Activated CD4-positive, CD25-positive, alpha-beta regulatory T cell treated with anti-CD3 and anti-CD28 coated beads, Interleukin-2, amount 50 U/mL, for 72 hours (primary cell): ENCODE measurements at regions not wholly inside any gene's neighbourhood (a gene's known extent, or its start where the extent isn't known, plus 50 kb on each side); places are given as distances from the start of the nearest gene placed in this dataset.

Experiments used
- DNase-seq: peaks from one replicate; pipeline ENCODE4 v3.0.0; 2021

DNA sequence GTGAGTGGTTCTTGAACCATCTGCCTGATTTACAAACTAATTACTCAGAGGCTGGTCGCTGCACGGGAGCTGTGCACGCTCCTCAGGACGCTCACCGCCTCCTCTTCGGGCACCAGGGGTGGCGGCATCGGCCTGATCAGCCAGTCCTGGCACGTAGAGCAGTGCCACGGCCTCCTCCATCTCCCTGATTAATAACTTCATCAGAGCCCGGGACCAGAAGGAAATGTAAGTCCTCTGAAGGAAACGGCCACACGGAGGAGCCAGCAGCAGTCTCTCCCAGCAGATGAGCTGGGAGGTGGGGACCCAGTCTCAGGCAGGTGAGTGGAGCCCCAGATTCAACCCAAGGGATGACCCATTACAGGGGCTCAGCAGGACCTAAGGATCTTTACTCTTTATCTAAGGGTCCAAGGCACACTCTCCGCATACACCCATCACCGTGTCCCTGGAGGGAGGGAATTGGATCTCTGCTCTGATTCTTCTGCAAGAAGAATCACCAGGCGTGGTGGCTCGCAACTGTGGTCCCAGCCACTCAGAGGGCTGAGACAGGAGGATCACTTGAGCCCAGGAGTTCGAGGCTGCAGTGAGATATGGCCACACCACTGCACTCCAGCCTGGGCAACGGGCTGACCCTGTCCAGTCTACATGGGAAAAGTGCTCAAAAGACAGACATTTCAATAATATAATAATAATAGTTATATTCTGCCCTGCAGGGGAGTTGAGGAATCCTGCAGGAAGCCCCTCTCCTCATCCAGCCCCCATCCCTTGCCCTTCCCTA, 366.5 kb downstream of the SEC14L1 start:
- no peak for DNase-seq

DNA sequence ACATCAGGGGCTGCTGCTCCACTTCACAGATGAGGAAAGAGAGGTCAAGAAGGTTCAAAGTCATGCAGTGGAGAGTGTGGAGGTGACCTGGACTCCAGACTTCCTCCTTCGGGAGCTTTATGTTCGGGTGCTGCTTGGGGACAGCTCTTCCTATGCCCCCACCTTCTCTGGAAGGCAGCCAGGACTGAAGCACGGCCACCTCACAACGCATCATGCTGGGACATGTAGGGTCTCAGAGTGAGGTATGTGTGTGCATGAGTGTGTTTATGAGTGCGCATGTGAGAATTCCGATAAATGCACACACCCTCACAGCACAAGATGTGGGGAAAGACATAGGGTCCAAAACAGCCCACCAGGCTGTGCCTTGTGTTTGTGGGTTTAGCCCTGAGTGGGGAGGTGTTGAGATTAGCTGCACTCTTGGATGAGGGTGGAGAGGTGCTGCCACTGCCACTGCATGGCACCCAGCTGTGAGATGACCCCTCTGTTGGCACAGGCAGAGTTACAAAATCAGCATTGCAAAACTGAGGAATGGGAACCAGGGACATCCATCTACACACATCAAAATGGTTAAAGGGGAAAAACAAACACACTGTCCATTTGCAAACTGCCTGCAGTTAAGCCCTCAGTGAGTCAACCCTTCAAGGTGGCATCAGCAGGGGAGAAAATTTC, 367.4 kb downstream of the SEC14L1 start:
- DNase-seq: no peak

DNA sequence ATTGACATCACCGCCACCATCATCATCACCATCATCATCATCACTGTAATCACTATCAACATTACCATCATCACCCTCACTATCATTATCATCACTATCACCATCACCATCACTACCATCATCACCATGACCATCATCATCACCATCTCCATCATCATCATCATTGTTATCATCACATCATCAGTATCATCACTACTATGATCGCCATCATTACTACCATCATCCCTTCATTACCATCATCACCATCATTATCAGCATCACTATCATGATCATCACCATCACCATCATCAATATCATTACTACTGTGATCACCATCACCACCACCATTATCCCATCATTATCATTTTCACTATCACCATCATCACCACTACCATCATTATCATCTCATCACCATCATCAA, 368.3 kb downstream of the SEC14L1 start:
- no peak for DNase-seq

DNA sequence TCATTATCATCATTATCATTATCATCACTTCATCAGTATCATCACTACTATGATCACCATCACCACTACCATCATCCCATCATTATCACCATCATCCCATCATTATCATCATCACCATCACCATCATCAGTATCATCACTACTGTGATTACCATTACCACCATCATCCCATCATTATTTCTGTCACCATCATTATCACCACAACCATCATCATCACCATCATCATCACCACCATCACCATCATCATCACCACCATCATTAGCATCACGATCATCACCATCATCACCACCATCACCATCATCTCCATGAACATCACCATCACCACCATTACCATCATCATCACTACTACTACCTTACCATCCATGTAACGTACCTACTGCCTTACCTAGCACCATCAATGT, 368.8 kb downstream of the SEC14L1 start:
- no peak for DNase-seq

DNA sequence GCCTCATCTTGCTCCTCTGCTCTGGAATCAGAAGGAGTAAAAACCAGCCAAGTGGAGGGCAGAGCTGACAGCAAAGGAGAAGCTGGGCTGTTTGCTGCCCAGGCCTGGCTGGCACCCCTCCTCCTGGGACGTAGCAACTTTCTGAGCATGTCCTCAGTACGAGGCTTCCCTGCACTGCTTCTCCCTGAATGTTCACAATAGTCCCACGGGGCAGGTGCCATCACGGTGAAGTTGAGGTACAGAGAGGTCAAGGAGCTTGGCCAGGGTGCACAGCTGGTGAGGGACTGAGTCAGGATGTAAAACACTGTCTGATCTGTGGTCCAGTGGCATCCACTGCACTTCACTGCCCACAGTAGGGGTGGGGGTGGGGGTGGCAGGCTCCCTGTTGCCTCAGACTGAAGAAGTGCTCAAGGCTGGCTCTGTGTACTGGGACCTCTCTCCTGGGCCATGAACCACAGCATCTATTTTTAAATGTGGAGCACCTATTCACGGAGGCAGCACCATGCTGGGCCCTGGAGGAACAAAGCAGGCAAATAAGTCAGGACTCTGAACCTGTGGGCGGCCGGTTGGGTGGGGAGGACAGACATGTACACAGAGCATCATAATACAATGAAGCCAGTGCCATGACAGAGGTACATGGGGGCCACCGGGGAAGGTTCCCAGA, 369.5 kb downstream of the SEC14L1 start:
- DNase-seq: no peak

DNA sequence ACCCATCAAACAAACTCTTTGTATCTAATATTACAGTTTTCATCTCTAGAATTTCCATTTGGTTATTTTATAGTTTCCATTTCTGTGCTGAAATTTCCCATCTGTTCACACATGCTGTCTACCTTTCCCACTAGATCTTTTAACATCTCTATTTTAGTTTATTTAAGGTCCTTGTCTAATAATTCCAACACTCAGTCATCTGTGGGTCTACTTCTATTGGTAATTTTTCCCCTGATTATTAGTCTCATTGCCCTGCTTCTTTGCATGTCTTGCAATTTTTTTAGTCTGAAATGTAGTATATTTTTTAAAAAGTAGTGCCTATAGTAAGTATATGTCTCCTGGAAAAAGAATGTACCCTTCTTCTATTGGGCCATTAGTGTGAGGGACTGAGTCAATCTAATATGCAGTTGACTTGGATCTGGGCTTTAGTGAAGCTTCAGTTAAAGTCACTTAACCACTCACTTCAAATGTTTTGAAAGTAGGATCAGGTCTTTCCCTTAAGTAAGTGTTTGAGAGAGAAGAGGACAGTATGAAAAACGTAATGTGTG, 370.8 kb downstream of the SEC14L1 start:
- DNase-seq: no peak

DNA sequence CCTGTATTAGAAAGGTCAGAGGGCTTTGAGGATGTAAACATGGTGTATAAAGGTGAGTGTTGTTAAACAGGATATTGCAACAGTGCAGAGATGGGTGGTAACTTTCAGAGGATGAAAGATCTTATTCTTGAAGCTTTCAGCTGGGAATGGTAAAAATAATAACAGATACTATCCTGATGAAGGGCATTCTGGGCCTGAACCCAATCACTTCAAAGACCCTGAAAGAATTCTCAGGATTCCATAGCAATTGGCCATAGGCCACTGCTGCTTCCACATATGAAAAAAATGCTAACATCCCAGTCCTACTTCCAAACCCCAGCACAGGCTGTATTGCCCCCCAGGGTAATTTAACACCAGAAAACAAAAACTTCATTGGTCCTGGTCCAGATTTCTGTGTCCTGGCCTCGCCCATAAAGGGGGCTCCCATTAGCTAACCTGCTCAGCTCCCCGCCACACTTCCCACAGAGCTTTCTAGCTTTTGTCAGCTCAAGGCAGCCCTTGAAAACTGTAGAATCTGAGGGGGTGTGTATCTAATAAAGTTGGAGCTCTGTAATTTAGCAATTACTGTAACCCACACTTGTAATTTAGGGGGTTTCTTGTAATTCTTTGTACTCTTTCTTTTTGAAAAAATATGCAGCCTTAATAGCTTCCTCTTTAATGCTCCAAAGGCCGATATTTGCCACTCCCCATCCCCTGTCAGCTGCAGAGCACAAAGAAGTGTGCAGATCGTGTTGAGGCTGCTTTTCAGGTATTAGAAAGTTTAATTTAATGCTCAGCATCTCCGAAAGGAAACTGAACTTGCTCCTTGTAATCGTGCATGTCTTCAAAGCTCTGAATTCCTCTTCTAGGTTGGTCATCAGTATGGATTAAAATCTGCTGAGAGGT, 371.5 kb downstream of the SEC14L1 start:
- no peak for DNase-seq

DNA sequence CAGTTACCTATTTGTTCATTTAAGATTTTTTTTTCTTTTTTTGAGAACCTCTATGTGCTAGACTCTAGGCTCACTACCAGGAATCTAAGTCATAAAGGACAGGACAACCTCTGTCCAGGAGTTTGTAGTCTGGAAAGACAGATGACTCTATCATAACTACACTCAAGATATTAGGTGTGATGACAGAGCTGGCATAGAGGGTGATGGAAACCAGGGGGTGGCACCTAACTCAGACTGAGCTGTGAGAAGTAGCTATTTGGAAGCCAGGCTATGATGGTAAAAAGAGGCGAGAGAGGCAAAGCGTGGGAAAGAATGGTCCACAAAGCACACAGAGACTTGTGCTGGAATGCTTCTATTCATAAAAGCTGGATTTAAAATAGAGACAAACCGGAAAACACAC, 372.3 kb downstream of the SEC14L1 start:
- DNase-seq: no peak

DNA sequence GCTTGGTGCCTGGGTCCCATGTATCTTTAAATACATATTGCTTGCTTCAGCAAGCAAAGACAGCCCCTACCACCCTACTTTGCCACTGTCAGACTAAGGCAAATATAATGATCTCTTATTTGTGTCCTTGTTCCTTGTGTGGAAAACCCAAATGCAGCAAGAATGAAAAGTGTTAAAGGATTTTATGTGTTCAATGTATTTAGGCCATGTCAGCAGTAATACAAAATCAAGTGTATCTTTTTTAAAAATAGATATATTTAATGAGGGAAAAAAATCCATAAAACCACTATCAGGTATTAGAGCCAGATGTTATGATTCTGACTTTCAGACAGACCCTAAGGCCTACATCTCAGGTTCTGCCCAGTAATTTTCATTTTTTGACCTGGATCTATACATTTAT, 374.5 kb downstream of the SEC14L1 start:
- no peak for DNase-seq

DNA sequence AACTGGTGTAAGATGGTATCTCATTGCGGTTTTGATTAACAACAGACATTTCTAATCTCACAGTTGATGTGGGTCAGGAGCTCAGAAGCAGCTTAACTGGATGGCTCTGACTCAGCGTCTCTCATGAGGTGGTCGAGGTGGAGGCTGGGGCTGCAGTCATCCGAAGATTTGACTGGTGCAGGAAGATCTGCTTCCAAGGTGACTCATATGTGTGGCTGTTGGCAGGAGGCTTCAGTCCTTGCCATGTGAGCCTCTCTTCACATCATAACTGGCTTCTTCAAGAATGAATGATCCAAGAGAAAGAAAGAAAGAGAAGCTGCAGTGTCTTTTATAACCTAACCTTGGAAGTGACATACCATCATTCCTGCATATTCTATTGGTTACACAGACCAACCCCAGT, 376.1 kb downstream of the SEC14L1 start:
- DNase-seq: no peak

DNA sequence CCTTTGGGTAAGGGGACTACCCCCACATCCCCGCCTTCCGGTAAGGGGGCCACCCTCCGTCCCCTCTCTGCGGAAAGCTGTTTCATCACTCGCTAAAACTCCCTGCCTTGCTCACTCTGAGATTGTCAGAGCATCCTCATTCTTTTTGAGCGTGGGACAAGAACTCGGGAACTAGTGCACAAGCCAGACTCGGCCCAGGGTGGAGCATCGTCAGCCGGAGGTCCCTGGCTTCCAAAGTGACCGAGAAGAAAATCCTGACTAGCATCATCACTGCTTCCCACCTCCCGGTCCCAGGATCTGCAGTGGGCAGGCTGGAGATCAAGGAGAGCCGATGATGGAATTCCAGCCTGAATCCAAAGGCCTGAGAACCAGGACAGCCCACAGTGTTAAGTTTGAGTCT, 380.3 kb downstream of the SEC14L1 start:
- DNase-seq: no peak

DNA sequence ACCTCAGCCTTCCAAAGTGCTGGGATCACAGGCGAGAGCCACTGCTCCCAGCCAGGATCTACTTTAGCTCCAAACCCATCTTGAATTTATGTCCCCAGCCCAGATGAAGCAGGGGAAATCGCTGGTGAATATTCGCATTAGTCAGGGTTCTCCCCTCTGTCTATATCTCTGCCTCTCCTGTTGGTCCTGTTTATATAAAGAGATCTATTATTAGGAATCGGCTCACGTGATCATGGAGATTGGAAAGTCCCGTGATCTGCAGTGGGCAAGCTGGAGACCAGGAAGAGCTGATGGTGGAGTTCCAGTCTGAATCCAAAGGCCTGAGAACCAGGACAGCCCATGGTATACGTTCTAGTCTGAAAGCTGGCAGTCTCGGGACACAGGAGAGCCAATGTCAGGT, 382.8 kb downstream of the SEC14L1 start:
- DNase-seq: no peak

DNA sequence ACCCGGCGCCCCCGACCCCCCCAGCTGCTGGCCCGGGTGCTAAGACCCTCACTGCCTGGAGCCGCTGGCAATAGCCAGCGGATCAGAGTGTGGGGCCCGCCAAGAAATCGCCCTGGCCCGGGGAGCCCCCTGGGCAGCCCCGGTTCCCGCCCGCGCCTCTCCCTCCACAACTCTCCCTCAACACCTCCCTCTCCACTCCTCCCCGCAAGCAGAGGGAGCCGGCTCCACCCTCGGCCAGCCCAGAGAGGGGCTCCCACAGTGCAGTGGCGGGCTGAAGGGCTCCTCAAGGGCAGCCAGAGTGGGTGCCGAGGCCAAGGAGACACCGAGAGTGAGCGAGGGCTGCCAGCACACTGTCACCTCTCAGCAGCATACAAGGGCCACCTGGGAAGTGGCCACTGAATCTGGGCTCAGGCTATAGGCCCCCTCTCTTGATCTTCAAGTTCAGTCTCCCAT, 385.5 kb downstream of the SEC14L1 start:
- peak; percentile 26 for DNase-seq

DNA sequence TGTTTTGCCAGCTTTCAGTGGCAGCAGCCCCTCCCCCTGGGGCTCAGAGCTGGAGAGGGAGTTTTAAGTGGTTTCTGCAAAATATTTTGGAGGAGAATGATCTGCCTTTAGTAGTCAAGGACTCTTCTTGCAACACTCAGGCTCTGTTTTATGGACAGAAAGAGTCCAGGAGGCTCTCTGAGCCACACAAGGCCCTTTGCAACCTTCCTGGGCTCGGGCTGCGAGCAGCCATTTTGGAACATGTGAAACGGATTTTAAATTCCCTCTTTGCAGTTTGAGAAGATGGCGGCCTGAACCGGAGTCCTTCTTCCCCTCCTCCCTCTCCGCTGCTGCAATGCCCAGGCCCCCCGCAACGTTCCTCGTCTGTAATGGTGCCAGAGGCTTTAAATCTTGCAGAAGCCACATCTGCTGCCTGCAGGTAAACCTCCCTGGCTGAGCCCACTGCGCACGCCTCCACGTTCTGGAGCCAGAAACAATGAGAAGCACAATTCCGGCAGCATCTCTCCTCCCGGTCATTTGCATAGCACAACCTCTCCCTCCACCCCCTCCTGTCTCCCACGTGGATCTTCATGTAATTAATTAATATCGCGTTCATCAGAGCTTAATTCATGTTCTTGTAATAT, 386.1 kb downstream of the SEC14L1 start:
- no peak for DNase-seq

DNA sequence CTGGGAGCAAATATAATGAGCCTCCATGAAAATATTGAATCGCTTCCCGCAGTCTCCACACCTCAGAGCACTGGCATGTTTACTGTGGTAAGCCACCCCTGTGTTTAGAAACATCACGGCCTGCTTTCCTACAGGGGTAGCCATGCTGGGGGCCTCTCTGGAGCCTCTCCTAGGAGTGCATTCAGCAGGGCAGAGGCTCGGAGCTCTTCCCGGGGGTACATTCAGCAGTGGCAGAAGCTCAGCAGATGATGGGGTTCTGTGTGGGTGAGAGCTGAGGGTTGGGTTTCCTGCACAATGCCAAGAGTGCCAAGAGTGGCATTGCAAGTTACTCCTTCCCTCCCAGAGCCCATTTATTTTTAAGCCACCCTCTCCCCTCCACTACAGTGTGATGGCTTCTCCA, 386.6 kb downstream of the SEC14L1 start:
- no peak for DNase-seq

DNA sequence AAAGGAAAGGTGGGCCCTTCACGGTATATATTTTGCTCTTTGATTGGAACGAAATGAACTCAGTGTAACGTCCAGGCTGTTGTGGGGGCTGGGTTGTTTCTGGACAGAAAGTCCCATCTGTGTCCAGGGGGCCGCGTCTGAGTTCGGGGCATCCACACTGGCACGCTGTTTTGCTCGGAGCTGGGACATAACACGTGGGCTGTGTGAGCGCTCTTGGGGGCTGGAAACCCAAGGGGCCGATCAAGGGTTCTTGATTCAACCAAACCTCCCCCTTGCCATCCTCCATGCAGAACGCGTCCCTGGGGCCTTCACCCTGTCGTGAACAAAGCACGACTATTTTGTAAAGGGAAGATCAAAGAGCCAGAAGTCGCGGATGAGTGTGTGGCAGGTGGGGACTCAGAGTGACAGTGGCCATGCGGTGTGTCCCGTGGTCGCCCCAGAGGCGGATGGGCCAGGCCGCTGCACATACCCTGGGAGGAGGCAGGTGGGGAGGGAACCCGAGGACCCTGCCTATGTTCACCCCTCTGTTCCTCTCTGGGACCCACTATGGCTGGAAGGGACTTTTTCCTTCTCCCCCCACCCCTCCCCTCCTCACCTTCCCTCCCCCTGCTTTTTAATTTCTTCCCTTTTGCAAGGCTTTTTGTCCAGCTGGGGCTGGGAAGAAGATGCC, 387.2 kb downstream of the SEC14L1 start:
- DNase-seq: no peak

DNA sequence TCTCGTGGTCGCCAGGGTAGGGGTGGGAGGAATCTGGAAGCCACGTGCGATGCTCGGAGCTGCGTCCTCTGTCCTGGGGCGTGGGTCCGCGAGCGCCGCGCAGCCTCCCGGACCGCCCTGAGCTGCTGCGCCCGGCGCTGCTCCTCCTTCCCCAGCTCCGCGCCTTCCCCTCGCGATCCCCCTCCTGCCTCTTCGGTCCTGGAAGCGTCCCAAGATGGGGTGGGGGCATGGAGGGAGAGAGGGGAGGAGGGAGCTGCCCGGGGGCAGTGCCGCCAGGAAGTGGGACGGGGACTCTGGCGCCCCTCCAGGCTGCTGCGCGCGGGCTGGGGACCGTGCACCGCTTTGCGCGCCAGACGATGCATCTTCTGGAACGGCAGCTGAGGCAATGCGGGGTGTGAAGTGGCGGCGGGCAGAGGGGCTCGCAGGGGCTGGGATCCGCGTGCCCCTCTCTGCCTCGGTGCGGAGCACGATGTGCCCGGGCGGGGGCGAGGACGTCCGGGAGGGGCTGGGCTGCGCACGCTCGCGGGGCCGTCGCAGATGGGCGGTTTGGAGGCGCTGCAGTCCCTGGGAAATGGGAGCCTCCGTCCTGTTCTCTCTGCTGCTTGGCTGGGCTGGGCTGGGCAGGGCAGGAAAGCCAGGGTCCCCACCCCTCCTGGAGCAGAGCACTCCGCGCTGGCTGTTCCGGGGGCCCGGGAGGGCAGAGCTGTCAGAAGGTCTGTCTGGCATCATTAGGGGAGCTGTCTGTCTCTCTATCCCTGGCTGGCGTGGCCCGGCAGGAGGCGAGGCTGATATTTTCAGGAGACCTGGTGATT, 388.0 kb downstream of the SEC14L1 start:
- peak; percentile 28 for DNase-seq

DNA sequence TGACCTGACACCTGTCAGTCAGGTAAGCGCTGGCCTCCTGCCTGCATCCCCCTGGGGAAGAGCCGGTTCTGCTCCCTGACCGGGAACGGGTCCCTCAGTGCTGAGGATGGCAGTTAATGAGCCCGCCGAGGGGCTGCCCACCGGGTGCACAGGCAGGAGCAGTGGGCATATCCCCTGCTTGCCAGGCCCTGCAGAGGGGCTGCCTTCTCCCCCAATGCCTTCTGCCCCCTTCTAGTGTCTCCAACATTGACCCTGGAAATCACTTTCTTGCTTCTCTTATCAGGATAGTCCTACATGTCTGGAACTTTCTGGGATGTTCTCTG, 388.5 kb downstream of the SEC14L1 start:
- no peak for DNase-seq

DNA sequence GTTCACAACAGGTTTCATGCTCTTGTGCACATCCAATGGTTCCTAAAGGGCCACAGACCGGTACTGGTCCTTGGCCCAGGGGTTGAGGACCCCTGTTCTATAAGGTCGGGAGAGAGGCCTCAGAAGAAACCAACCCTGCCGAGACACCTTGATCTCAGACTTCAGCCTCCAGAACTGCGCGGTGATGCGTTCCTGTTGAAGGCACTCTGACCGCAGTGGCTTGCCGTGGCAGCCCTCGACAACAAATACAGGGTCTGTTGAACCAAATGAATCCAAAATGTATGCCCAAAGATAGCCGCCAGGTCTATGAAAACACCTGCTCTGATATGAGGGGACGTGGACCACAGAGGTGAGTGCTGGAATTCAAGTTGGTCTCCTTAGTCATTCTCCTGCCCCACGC, 389.8 kb downstream of the SEC14L1 start:
- DNase-seq: no peak

DNA sequence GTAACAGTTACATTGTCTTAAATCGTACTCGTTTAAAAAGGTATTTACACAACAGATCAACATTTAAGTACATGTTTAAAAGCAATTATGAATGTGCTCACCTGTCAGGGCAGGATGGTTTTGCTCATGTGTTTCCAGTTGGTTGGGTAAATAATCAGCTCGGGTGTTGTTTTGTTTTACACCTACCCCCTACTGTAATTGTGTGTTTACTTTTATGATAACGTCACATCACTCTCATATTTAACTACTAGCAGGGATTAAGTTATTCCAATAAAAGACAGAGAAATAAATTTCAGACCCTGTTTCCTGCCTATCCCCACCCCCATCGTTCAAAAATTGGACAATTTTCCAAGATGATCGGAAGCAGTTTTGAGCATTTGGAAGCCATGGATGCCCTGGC, 390.2 kb downstream of the SEC14L1 start:
- no peak for DNase-seq

DNA sequence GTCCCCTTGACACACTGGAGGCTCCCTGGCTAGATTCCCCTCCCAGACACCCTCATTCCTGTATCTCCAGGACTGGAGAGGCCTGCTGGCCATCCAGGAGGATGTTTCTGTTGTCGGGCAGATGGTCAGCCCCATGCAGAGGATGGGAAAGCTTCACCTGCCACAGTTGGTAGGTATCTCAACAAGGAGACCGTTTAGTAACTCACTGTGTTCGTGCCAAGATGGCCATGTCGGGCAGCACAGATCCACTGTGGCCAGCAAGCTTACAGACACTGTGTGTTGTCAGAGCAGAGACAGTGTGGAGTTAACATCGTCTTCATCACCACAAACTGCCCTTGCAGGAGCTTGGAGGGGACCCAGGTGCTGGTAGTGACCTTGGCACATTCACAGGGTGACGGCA, 390.9 kb downstream of the SEC14L1 start:
- no peak for DNase-seq
